GM21390 (cell line): ENCODE measurements at regions not wholly inside any gene's neighbourhood (a gene's known extent, or its start where the extent isn't known, plus 50 kb on each side); places are given as distances from the start of the nearest gene placed in this dataset.

ENCODE experiments used
- ATAC-seq: cut with Tn5 transposase; IDR thresholded peaks from one replicate; pipeline ENCODE4 v1.9.1; 2021; ENCODE audit not compliant: unreplicated experiment

DNA sequence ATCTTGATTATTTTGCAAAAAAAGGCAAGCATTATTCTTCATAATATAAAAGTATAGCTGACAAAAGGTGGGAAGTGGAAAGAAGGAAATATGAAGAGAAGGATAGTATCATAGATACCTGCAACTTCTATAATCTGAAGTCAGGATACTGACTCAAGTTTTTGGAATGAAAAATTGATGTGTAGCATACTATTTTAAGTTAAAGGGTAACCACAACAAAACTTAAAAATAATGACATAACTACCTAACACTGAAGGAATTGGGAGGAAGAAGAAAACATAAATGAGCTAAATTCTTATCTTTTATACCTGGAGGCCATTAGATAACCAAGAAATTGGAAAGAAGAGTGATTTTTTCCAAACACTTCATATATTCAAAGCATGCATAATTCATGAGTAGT is 51.8 kb upstream of the TLE1 start:
- ATAC-seq, result no peak

DNA sequence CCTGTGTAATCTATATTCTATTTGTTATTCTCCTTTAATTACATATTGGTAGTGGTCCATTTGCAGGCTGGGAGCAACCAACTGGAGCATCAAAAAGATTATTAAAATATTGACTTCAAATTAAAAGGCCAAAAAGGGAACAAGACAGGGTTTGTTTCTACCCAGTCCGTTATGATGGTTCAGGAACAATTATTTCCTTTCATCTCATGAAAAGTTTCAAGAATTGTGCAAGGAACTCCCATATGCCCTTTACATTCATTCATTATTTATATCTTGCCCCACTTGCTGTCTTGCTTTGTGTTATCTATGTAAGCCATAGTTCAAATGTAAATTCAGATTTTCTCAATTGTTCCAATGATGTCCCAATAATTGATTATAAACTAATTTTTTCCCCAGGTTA is 58.7 kb upstream of the TLE1 start:
- ATAC-seq, result no peak

DNA sequence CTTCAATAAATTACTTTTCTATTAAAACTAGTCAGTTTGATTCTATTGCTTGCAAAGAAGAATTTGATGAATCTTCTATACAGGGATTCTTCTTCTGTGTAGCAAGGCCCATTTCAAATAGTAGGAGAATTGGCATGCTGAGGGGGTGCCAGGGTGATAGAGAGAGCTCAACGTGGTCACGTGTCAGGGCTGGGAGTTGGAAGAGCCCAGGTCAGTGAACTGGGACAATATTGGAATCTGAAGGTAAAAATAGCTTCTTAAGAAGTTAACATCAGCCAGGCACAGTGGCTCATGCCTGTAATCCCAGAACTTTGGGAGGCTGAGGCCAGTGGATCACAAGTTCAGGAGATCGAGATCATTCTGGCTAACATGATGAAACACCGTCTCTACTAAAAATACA is 64.1 kb upstream of the TLE1 start:
- no peak for ATAC-seq

DNA sequence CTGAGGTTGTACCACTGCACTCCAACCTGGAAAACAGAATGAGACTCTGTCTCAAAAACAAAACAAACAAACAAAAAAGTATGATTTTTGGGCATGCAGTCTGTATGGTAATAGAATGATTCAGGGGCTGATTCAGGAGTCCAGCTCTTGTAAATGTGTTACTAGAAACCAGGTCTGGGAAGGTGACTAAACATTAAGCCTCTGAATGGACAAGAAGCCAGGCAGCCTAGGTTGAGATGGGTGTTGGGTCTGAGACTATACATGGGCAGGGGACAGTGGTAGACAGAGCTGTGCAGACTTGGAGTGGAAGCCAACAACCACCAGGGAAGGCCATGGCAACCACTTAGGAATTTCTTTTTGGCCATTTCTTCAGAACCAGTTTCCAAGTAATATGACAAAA is 64.9 kb upstream of the TLE1 start:
- no peak for ATAC-seq

DNA sequence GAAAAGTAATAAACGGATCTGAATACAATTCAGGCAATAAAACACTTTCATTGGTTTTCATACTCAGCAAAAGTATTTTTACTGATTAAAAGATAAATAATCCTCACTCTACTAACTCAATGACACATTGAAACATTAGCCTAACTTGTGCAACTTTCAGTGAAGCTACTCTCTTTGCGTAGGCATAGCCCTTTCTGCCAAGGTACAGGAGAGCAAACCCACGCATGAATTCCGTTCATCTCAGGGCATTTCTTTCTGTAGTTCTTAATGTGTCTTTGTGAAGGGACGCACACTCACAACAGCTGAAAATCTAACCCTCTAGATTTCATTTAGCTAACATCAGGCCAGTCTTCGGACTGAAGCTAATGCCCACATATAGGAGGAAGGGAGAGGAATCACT is 66.4 kb upstream of the TLE1 start:
- ATAC-seq, result no peak

DNA sequence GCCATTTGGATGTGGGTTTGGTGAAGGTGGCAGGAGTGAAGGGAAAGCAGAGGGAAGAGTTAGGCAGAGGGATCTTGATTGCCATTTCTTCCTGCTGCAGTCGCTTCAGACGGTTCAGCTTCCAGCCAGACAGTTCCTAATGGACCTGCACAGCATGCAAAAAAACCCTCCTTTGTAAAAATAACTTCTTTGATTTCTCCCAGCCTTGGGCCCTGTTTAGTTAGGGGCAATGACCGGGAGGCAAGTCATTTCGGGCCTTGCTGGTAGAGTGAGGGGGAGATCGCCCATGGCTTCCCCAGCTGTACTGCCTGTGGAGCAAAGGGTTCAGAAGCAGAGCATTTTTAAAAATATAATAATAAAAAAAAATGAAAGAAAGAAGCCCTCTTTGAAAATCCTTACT is 67.2 kb upstream of the TLE1 start:
- no peak for ATAC-seq

DNA sequence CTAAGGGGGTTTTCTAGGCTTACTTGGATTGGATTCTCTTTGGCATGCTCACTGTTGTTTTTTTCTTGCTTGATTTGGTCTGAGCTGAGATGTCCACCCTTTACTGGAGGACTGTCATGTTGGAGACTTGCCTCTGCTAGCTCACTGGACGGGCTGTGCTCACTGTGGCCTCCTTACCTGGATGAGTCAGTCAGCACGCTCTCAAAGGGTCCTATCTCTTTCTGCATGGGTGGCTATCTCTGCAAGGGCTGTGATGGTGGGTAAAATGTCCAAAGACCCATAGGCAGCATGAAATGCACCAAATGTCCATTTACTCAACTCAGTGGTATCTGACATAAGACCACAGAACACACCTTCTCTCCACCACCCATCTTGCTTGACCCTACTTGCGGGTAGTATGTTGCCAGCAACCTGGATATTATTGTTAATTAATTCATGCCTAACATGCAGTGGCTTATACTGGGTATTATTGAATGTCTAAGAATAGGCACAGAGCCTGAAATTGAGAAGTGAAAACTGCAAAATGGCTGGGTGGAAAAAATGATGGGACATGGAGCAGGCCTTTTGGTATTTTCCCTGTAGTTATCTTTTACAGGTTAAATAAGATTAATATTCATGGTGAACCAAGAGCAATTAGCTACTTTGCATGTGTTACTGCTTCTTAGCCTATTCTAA is 68.9 kb upstream of the TLE1 start:
- no peak for ATAC-seq

DNA sequence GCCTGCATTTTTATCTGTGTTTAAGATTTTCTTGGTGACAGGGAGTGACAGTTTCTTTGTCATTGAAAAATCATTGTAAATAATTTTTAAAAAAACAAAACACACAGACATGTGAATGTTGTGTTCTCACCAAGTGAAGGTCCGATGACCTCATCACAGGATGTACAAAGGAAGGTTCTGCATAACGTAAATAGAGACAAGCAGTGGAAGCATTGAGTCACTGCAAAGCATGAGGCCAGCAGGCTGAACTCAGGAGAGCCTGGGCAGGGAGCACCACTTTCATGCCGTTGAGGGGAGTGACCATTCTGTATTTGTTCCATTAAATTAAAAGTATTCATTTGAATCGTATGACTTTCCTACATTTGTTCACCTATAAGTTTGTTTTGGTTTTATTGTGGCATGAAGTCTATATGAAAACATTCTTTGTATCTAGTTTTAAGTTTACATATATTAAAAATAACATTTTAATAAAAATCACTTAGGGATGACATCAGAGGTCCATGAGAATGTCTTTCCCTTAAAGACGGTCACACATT is 70.4 kb upstream of the TLE1 start:
- ATAC-seq, result no peak

DNA sequence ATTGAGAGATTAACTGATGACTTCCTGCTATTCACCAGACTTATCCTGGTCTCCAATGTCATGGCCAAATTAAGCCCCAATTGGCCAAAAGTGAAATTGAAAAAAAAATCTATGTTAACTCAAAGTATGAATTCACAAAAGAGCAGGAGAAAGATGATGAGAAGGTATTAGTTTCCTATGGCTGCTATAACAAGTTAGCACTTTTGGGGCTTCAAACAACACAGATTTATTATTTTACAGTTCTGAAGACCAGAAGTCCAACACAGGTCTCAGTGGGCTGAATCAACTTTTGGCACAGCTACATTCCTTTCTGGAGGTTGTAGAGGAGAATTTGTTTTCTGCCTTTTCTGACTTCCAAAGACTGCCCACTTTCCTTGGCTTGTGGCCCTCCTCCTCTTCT is 78.6 kb upstream of the TLE1 start:
- no peak for ATAC-seq

DNA sequence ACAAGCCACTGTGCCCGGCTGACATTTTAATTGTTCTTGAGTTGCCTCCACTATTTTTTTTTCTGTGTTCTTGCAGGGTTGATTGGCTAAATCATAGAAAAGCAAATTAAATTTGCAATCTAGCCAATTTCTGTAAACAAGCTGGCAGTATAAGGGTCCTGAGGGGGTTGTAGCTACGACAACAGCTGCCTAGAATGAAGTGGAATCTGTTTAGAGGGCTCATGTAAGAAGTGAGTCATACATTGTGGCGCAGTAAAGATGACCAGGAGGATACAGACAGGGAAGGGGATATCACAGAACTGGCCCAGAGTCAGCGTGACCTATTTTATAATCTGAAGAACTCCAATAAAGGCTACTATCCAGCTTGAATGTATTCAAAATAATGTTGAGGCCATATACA is 82.2 kb upstream of the TLE1 start:
- no peak for ATAC-seq

DNA sequence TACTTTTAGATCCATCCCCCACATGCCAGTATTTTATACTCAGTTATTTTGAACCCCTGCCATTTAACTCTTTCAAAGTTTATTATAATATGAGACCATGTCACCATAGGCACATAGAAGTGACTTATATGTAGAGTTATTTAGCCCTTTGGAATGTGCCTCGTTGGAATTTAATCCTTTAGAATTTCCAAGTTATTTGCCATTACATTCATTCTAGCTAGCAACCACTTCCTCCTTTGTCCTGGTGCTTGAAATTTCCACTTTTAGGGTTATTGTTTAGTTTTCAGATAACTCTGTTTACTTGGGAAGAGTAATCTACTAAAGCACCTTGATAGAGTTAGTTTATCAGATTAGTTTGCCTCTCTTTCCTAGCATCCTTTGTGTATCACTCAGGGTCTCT is 82.8 kb upstream of the TLE1 start:
- no peak for ATAC-seq

DNA sequence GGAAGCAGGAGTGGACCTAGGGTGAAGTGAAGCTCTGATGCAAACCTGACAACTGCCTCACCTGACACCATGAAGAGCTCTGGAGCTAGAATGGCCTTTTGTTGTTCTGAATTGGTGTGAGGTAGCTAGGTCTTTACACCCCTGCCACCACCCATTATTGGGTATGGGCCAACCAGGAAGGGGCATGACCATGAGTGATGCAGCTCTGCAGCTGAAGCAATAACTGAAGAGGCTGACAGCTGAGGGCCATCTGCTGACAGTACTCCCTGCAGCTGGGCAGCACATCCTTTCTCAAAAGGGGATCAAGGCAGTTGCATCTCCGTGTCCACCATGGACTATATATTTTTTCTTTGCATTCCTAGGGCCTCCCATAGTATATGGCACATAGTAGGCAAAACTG is 87.0 kb upstream of the TLE1 start:
- ATAC-seq, result no peak

DNA sequence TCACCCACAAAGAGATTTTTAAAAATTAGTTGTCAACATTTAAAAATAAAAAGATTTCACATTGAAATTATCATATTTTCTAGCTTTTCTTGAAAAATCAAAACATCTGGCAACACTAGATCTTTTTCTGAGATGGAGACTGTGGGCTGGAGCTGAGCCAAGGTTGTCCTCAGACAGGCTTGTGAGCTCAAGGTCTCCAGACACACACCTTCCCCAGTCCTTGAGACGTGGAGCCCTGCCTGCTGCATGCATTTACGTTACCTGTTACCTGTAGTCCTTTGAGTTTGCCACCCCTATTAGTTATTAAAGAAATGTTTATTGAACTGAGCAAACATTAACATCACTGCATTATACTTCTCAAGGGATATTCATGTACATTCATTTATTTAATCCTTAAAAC is 87.5 kb upstream of the TLE1 start:
- ATAC-seq, result no peak

DNA sequence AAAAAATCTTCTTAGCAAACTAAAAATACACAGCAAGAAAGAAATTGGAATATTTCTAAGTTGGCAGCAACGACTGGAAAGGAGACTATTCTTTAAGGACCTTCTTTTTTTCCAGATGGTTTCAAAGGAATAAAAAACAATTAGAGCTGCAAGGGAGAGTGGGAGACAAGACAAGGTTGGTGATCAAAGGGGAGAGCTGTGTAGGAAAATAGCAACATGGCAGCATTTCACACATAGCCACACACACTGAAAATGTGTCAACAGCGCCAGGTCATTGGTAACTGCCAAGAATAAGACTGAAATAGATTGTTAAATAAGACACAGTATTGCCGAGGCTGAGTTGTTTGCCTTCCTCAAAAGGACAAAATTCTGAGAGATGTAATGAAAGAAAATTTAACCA is 88.1 kb upstream of the TLE1 start:
- ATAC-seq, result no peak

DNA sequence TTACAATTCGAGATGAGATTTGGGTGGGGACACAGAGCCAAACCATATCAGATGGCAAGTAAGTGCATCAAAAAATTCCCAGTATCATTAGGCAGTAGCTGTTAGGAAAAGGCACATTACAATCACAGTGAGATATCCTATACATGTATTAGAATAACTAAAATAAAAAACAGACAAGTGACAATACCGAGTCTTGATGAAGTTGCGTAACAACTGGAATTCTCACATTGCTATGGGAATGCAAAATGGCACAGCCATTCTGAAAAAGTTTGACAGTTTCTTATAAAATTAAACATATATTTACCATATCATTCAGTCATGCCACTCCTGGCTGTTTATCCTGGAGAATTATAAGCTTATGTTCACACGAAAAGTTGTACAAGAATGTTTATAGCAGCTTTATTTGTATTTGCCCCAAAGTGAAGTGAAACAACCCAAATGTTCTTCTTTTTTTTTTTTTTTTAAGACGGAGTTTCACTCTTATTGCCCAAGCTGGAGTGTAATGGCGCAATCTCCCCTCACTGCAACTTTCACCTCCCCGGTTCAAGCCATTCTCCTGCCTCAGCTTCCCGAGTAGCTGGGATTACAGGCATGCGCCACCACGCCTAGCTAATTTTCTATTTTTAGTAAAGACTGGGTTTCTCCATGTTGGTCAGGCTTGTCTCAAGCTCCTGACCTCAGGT is 93.1 kb upstream of the TLE1 start:
- ATAC-seq, result no peak

DNA sequence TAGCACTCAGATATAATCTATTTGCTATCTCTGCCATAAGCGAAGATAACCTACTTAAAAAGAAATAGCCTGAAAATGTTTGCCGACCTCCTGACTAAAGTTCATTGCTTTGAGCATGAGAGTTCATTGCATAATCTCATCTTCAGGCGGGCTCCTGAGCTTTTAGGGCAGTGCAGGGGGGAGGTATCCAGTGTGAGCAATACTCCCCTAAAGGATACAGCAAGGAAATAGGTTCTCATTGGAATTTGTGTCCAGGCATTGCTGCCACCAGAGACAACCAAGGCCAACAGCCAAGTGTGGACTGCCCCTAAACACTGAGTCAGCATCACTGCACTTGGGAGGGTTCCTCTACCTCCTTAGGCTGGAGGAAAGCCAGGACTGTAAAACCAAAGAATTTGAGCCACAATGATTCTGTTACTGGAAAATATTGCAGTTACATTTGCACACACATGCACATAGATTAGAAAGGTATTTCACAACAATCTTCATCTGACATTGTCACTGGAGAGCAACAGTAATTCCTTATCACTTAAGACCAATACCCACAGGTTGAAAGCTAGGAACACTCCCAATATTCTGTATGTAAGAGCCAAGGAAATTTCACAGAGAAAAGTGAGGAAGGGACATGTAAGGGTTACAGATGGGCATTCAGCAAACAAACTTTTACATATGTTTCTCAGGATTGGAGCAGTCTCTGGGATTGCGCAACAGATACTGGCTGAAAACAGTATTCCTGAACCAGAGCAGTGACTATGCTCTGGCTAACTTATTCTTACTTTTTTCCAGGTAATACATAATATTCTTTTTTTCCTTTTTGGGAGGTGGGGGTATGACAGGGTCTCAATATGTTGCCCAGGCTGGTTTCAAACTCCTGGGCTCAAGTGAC is 98.6 kb upstream of the TLE1 start:
- no peak for ATAC-seq

DNA sequence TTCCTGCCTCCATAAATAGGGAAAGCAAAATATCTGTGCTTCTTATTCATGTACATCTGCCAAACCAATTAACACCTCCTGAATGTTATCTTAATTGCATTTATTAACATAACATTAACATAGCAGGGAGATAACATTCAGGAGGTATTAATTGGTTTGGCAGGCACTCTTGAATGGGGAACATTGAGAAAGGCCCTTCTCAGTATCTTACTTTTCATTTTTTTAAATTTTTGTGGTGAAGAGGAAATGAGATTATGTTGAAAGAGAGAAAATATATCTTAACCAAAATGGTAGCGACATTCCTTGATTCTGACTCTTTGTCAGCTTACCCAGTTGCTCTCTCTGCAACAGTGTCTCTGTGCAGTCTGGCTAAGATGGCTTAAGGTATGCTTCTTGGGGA is 100.4 kb upstream of the TLE1 start:
- no peak for ATAC-seq

DNA sequence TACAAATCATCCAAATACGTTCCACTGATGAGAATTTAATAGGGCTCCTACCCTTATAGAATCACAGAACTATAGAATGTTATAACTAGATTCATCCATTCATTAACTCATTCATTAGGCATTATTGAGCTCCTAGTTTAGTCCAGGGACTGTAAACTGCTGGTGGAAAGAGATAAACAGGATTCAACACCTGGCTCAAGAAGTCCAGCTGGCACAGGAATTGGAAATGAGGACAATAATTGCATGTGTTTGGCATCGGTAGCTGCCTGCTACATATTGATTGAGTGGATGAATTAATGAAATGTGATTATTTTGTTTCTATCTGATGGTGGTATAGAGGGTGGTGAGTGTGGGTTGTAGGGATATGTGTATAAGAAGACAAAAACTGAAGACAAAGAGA is 100.8 kb upstream of the TLE1 start:
- ATAC-seq, result no peak

DNA sequence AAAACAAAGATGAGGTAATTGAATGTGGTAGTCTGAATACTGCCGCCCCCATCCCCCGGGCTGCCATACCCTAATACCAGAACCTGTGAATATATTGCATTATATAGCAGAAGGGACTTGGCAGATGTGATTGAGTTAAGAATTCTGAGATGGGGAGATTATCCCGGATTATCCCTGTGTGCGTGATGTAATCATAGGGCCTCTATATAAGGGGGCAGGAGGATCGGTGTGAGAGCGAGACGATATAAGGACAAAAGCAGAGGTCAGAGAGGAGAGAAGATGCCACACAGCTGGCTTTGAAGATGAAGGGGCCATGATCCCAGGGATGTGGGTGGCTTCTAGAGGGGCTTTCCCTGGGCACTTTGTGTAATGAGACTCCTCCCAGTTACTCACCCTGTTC is 101.7 kb upstream of the TLE1 start:
- no peak for ATAC-seq

DNA sequence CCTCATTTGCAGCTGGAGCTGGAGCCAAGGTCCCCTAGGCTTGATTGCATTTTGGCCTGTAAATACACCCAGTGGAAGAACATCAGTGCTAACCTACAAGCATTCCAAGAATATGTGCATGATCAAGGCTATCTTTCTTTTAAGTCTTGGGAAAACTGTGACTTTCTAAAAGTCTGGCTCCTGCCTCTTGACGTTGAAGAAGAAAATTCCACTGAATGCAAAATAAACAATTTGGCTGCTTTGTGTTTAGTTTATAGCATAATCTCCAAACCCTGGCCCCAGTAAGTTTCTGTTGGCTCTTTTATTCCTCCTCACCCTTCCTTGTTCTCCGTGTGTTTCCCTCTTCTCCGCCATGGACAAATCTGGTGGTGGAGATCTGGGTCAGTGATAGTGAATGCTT is 109.3 kb upstream of the TLE1 start:
- no peak for ATAC-seq

DNA sequence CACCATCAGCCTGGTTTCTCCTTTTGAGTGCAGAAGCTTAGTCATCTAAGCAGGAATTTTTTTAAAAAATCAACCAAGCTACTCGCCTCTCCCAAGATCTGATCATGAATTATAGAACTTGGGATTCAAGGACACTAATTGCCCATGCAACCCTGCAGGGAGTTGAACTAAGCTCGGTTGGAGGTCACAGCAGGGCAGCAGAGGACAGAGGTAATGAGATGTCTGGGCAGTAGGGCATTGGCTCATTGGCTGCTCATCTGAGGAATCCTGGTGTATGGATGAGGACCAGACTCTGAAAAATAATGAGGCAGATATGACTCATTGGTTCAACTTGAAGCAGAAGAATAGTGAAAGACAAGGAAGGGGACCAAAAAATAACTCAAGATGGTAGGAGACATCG is 111.8 kb upstream of the TLE1 start:
- no peak for ATAC-seq

DNA sequence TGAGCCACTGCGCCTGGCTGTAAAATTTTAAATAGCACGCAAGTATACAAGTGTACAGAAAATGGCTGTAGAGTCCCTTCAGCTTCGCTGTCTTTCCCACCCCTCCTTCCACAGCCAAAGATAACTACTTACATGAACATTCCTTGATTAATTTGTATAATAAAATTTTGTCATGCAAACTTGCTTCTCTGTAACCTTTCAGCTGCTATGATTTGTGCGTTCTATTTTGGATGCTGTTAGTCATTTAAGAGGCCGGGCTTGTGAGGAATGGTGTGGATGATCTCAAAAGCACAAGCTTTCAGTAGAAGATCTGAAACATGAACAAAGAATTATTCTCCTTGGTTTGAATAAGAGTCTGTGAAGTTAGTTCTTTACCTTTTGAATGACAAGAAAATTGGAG is 115.0 kb upstream of the TLE1 start:
- no peak for ATAC-seq
